Uterus (tissue), 3 donors: ENCODE measurements at regions not wholly inside any gene's neighbourhood (a gene's known extent, or its start where the extent isn't known, plus 50 kb on each side); places are given as distances from the start of the nearest gene placed in this dataset.

Experiments
- DNase-seq, 2 donors: peaks; one replicate each; pipeline ENCODE4 v3.0.0-alpha.2; 2019 to 2020
- H3K27ac ChIP-seq, 2 donors: fragments of 200-600 bp; sonication (generic); 1 replicate in 1 of 2; 2 replicates in 1 of 2; pipeline ENCODE4 v1.5.1; 2016 to 2018
- H3K27me3 ChIP-seq, 2 donors: fragments of 200-600 bp; sonication (generic); one replicate each; pipeline ENCODE4 v1.5.1; 2018 to 2019; ENCODE audit warnings: control low read depth in 1 of 2
- H3K36me3 ChIP-seq, 2 donors: fragments of 200-600 bp; sonication (generic); one replicate each; pipeline ENCODE4 v1.5.1; 2019; ENCODE audit warnings: control low read depth in 1 of 2
- H3K4me1 ChIP-seq, 2 donors: fragments of 200-600 bp; sonication (generic); one replicate each; pipeline ENCODE4 v1.5.1; 2018 to 2019; ENCODE audit warnings: control low read depth in 1 of 2
- H3K4me3 ChIP-seq, 2 donors: fragments of 200-600 bp; sonication (generic); 1 replicate in 1 of 2; 2 replicates in 1 of 2; pipeline ENCODE4 v1.5.1; 2018 to 2019; ENCODE audit warnings: mild to moderate bottlenecking in 1 of 2
- H3K9me3 ChIP-seq, 2 donors: fragments of 200-600 bp; sonication (generic); one replicate each; pipeline ENCODE4 v1.5.1; 2019; ENCODE audit warnings: control low read depth in 1 of 2
- POLR2A ChIP-seq, 2 donors: fragments of 450-650 bp; IDR thresholded peaks; one replicate each; pipeline ENCODE4 v1.6.1; 2016; ENCODE audit warnings: antibody characterized with exemption in 2 of 2, mild to moderate bottlenecking in 1 of 2, moderate library complexity in 1 of 2
- intact Hi-C: fragments of 100-400 bp; cut with DNase I; formaldehyde crosslinking; loops from one replicate; pipeline ENCODE4 v1.15.1; 2023; ENCODE audit warnings: low total_unique reads
- TF ChIP-seq, protein P1 (sequence below), 4 experiments: fragments of 200-600 bp in 2 of 4; fragments of 450-650 bp in 2 of 4; sonication (generic) in 2 of 4; IDR thresholded peaks; one replicate each; pipeline ENCODE4 v1.5.1; 2016 to 2019; ENCODE audit warnings: antibody characterized with exemption in 4 of 4, mild to moderate bottlenecking in 2 of 4, moderate library complexity in 1 of 4
- donor health status: DM: yes; HTN: yes; CAD: no.

DNA sequence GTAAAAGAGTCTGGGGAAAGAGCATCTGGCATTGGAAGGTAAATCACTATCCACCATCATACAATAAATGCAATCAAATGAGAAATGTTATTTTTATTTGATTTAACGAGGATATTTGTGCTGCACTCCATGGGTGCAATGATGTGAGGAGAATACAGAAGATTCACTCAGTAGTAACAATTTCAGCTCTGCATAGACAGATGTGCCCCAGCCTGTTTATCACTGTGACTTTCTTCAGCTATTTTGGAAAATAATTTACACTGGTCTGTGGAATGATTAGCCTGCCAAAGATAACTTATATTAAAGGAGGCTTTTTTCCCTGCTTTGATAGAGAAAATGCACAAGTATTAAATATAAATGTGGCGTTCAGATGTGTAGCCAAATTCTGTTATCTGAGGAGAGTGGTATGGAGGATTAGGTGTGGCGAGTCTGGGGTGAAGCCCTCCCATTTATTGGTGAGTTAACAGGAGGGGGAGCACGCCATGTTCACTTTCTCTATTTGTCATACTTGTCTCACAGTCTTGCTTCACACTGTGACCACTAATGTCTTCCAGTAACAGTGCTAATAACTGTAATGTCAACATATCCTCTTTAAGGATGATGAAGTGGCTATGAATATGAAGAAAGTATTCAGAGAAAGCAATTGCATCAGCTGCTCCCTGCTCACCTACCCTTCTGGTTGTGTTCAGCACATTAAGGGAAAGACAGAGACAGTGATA lies 645.6 kb downstream of the MMUT start:
- Histone ChIP-seq H3K27me3 (no peaks in the 10 kb centered on the region), H3K36me3 (no peaks in the 10 kb centered on the region), H3K4me3 (no peak overlapping the region), H3K4me1 (no peaks in the 10 kb centered on the region), H3K27ac (no peak overlapping the region), H3K9me3 (no peaks in the 10 kb centered on the region)
- TF ChIP-seq, protein P1, sequence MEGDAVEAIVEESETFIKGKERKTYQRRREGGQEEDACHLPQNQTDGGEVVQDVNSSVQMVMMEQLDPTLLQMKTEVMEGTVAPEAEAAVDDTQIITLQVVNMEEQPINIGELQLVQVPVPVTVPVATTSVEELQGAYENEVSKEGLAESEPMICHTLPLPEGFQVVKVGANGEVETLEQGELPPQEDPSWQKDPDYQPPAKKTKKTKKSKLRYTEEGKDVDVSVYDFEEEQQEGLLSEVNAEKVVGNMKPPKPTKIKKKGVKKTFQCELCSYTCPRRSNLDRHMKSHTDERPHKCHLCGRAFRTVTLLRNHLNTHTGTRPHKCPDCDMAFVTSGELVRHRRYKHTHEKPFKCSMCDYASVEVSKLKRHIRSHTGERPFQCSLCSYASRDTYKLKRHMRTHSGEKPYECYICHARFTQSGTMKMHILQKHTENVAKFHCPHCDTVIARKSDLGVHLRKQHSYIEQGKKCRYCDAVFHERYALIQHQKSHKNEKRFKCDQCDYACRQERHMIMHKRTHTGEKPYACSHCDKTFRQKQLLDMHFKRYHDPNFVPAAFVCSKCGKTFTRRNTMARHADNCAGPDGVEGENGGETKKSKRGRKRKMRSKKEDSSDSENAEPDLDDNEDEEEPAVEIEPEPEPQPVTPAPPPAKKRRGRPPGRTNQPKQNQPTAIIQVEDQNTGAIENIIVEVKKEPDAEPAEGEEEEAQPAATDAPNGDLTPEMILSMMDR (IDR thresholded peaks at IDR 0.05): no peak
- TF ChIP-seq POLR2A (IDR thresholded peaks at IDR 0.05): no peak
- intact Hi-C loops: no loop called here
- DNase-seq: no peak

- DNase-seq: no peak
- H3K4me3 ChIP-seq: no peak overlapping the region
- no peak overlapping the region for H3K27ac ChIP-seq
- H3K27me3 ChIP-seq: no peaks in the 10 kb centered on the region
- no peaks in the 10 kb centered on the region for H3K9me3 ChIP-seq
- intact Hi-C loops: no loop called here
- no peaks in the 10 kb centered on the region for H3K4me1 ChIP-seq
- TF ChIP-seq, protein P1 (IDR thresholded peaks at IDR 0.05): no peak
- TF ChIP-seq POLR2A (IDR thresholded peaks at IDR 0.05): no peak
- no peaks in the 10 kb centered on the region for H3K36me3 ChIP-seq
Measured at GRCh38 chr6:48814957-48815356, 648.1 kb downstream of the MMUT start.

GRCh38 chr6:48813836-48814235 lies 649.2 kb downstream of the MMUT start:
- TF ChIP-seq, protein P1 (IDR thresholded peaks at IDR 0.05): no peak

DNA sequence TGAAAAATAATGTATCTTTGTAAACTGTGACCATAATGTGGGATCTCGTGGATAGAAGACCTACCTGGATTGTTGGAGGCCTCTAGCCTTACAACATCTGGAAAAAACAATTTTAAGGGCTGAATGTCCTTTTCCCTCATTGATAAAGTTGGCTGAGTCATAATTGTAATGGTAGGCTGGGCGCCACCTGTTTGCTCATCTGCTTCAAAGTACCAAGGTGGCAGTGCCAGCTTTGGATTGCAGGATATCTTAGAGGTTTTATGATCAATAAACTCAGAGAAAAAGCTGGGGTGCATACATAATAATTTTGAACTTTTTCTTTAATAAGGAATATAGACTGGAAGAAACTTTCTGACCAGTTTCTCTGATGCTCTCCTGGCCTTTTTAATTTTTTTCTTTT lies 653.4 kb downstream of the MMUT start:
- intact Hi-C loops: no loop called here
- no peaks in the 10 kb centered on the region for H3K4me1 ChIP-seq

More at GRCh38 chr6:48813836-48814235, 649.2 kb downstream of the MMUT start:
- Histone ChIP-seq H3K9me3 (no peaks in the 10 kb centered on the region), H3K27me3 (no peaks in the 10 kb centered on the region), H3K27ac (no peak overlapping the region), H3K4me1 (no peaks in the 10 kb centered on the region), H3K4me3 (no peak overlapping the region), H3K36me3 (no peaks in the 10 kb centered on the region)
- intact Hi-C loops: no loop called here
- no peak for DNase-seq

GRCh38 chr6:48809245-48809644 lies 653.8 kb downstream of the MMUT start:
- TF ChIP-seq, protein P1 (IDR thresholded peaks at IDR 0.05): no peak
- no peak for TF ChIP-seq POLR2A (IDR thresholded peaks at IDR 0.05)

More for the DNA sequence above, 653.4 kb downstream of the MMUT start:
- no peak for DNase-seq
- Histone ChIP-seq H3K36me3 (no peaks in the 10 kb centered on the region), H3K4me3 (no peak overlapping the region), H3K27ac (no peak overlapping the region), H3K9me3 (no peaks in the 10 kb centered on the region), H3K27me3 (no peaks in the 10 kb centered on the region)
- TF ChIP-seq, protein P1 (IDR thresholded peaks at IDR 0.05): no peak
- no peak for TF ChIP-seq POLR2A (IDR thresholded peaks at IDR 0.05)

More at GRCh38 chr6:48809245-48809644, 653.8 kb downstream of the MMUT start:
- no peak overlapping the region for H3K4me3 ChIP-seq
- no peaks in the 10 kb centered on the region for H3K27me3 ChIP-seq
- no peak for DNase-seq
- H3K27ac ChIP-seq: no peak overlapping the region
- no peaks in the 10 kb centered on the region for H3K4me1 ChIP-seq
- intact Hi-C loops: no loop called here
- H3K9me3 ChIP-seq: no peaks in the 10 kb centered on the region
- H3K36me3 ChIP-seq: no peaks in the 10 kb centered on the region
